Thyroid gland (tissue), 4 donors: ENCODE measurements at regions not wholly inside any gene's neighbourhood (a gene's known extent, or its start where the extent isn't known, plus 50 kb on each side); places are given as distances from the start of the nearest gene placed in this dataset.

Experiments used
- POLR2A ChIP-seq, 2 donors: fragments of 450-650 bp; IDR thresholded peaks; one replicate each; pipeline ENCODE4 v1.6.1; 2017; ENCODE audit warnings: antibody characterized with exemption in 2 of 2, mild to moderate bottlenecking in 2 of 2, moderate library complexity in 1 of 2
- TF ChIP-seq, protein P1 (sequence below), 6 experiments: fragments of 200-600 bp in 3 of 6; fragments of 450-650 bp in 3 of 6; sonication (generic) in 3 of 6; IDR thresholded peaks; one replicate each; pipeline ENCODE4 v1.5.1; 2016 to 2019; ENCODE audit warnings: antibody characterized with exemption in 6 of 6, mild to moderate bottlenecking in 2 of 6, inconsistent platforms in 1 of 6, moderate library complexity in 1 of 6

DNA sequence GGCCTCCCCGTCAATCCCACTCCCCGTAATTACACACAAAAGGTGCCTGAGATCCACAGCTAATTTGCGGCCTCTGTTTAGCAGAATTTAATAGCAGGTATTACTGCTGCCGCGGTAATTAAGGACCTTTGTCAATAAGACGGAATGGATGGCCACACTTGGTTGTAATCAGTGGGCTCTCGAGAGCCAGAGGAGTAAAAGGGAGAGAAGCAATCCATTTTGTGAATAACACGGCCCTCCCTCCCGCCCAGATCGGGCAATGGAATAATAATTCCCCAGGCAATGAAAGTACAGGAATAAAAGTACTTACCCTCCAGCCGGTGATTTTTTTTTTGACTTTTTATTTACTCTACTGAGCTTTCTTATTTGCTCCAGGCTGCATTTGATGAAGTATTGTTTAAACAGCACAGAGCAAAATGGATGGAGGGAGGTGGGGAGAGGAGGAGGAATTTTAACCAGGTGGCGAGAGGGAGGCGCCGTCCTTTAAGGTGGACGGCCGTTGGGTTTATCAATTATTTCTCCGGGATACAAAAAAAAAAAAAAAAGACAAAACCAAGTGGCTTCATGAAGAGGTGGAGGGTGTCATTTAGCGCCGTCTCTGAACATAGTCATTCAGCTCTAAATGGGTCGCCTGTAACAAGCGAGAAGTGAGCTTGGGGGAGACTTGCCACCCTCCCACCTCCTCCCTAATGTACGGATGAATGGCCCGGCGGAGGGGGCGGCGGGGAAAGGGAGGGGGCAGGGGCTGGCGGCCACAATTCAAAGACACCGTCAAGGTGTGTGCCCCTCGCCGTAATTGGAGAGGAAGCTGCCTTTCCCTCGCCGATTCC is 120.3 kb downstream of the BUB3 start:
- TF ChIP-seq, protein P1, sequence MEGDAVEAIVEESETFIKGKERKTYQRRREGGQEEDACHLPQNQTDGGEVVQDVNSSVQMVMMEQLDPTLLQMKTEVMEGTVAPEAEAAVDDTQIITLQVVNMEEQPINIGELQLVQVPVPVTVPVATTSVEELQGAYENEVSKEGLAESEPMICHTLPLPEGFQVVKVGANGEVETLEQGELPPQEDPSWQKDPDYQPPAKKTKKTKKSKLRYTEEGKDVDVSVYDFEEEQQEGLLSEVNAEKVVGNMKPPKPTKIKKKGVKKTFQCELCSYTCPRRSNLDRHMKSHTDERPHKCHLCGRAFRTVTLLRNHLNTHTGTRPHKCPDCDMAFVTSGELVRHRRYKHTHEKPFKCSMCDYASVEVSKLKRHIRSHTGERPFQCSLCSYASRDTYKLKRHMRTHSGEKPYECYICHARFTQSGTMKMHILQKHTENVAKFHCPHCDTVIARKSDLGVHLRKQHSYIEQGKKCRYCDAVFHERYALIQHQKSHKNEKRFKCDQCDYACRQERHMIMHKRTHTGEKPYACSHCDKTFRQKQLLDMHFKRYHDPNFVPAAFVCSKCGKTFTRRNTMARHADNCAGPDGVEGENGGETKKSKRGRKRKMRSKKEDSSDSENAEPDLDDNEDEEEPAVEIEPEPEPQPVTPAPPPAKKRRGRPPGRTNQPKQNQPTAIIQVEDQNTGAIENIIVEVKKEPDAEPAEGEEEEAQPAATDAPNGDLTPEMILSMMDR (IDR thresholded peaks at IDR 0.05) = no peak
- no peak for TF ChIP-seq POLR2A (IDR thresholded peaks at IDR 0.05)
